GM12874 (cell line): ENCODE measurements at regions not wholly inside any gene's neighbourhood (a gene's known extent, or its start where the extent isn't known, plus 50 kb on each side); places are given as distances from the start of the nearest gene placed in this dataset.

ENCODE experiments used
- CTCF ChIP-seq: IDR thresholded peaks from 2 replicates; pipeline ENCODE4 v1.5.1; 2011; ENCODE audit warnings: low read depth, mild to moderate bottlenecking, control low read depth, low read length, moderate library complexity; ENCODE audit not compliant: insufficient read depth

GRCh38 chr2:228373191-228373590 lies 191.7 kb upstream of the SPHKAP start:
- TF ChIP-seq CTCF, result no peak

- no peak for TF ChIP-seq CTCF
Observed at GRCh38 chr2:228372212-228372611, 190.7 kb upstream of the SPHKAP start.

- TF ChIP-seq CTCF, result no peak
Observed at GRCh38 chr2:228369400-228370031, 188.0 kb upstream of the SPHKAP start.

- no peak for TF ChIP-seq CTCF
Observed at GRCh38 chr2:228367356-228367755, 185.9 kb upstream of the SPHKAP start.

GRCh38 chr2:228359473-228359872 lies 178.0 kb upstream of the SPHKAP start:
- TF ChIP-seq CTCF, result no peak

- TF ChIP-seq CTCF, result no peak
Observed at GRCh38 chr2:228355897-228356296, 174.4 kb upstream of the SPHKAP start.

- no peak for TF ChIP-seq CTCF
Observed at GRCh38 chr2:228352048-228352447, 170.6 kb upstream of the SPHKAP start.
